ENCODE measurements at regions not wholly inside any gene's neighbourhood (a gene's known extent, or its start where the extent isn't known, plus 50 kb on each side); places are given as distances from the start of the nearest gene placed in this dataset.

- H3K27me3 Mint-ChIP-seq, result no peaks in the 10 kb centered on the region
- H3K9me3 Mint-ChIP-seq, result no peaks in the 10 kb centered on the region
- H3K36me3 ChIP-seq (ENCODE audit: insufficient read depth, low read length), result no peaks in the 10 kb centered on the region
- H3K4me3 ChIP-seq (ENCODE audit: low read length), result no peak overlapping the region
- H3K27me3 ChIP-seq (ENCODE audit: control insufficient read depth in 1 of 2, insufficient read depth in 2 of 2, low read length in 2 of 2), result no peaks in the 10 kb centered on the region
- ChIA-PET CTCF (interaction anchor here (0.6 kb wide), 1 partner anchor 1019 kb away, joined by 3 read pairs; no protein-coding TSS in a partner anchor), POLR2A (no interaction called here)
- H3K4me1 ChIP-seq (ENCODE audit: insufficient read depth, low read length), result no peaks in the 10 kb centered on the region
- no peaks in the 10 kb centered on the region for H3K4me1 Mint-ChIP-seq (ENCODE audit: low read depth)
- ATAC-seq (ENCODE audit: poor library complexity) (no peak), DNase-seq (no peak)
- H3K27ac ChIP-seq (ENCODE audit: low read depth in 1 of 2, low read length in 2 of 2), result no peak overlapping the region
- no peak overlapping the region for H3K4me3 Mint-ChIP-seq
- H3K27ac Mint-ChIP-seq, result no peak overlapping the region
- no peaks in the 10 kb centered on the region for H3K9me3 ChIP-seq (ENCODE audit: control insufficient read depth in 1 of 2, insufficient read depth in 1 of 2, low read length in 2 of 2)
- H3K36me3 Mint-ChIP-seq (ENCODE audit: low read depth), result no peaks in the 10 kb centered on the region
- TF ChIP-seq CTCF (IDR thresholded peaks at IDR 0.05), result no peak
- intact Hi-C loops (cut with DNase I, micrococcal nuclease), result no loop called here
Observed at GRCh38 chr11:104256525-104256924, 92.6 kb upstream of the PDGFD start.

- Histone ChIP-seq H3K4me3 (ENCODE audit: low read length) (no peak overlapping the region), H3K36me3 (ENCODE audit: insufficient read depth, low read length) (no peaks in the 10 kb centered on the region), H3K4me1 (ENCODE audit: insufficient read depth, low read length) (no peaks in the 10 kb centered on the region), H3K27ac (ENCODE audit: low read depth in 1 of 2, low read length in 2 of 2) (no peak overlapping the region), H3K27me3 (ENCODE audit: control insufficient read depth in 1 of 2, insufficient read depth in 2 of 2, low read length in 2 of 2) (no peaks in the 10 kb centered on the region), H3K9me3 (ENCODE audit: control insufficient read depth in 1 of 2, insufficient read depth in 1 of 2, low read length in 2 of 2) (no peaks in the 10 kb centered on the region)
- CTCF ChIA-PET, result no interaction called here
- POLR2A ChIA-PET, result no interaction called here
- H3K27ac Mint-ChIP-seq, result no peak overlapping the region
- H3K4me1 Mint-ChIP-seq (ENCODE audit: low read depth), result no peaks in the 10 kb centered on the region
- no peaks in the 10 kb centered on the region for H3K9me3 Mint-ChIP-seq
- H3K36me3 Mint-ChIP-seq (ENCODE audit: low read depth), result no peaks in the 10 kb centered on the region
- DNase-seq (peak in 4 of 14 experiments; percentile 4 to 16 (median 5)), ATAC-seq (ENCODE audit: poor library complexity) (no peak)
- H3K27me3 Mint-ChIP-seq, result no peaks in the 10 kb centered on the region
- H3K4me3 Mint-ChIP-seq, result no peak overlapping the region
- TF ChIP-seq CTCF (IDR thresholded peaks at IDR 0.05), result no peak
- intact Hi-C loops (cut with DNase I, micrococcal nuclease), result no loop called here
Observed at GRCh38 chr11:104254347-104254746, 90.4 kb upstream of the PDGFD start.

GRCh38 chr11:104246590-104246989 lies 82.6 kb upstream of the PDGFD start:
- Mint-ChIP-seq H3K4me3 (no peak overlapping the region), H3K4me1 (ENCODE audit: low read depth) (no peaks in the 10 kb centered on the region), H3K27ac (no peak overlapping the region), H3K27me3 (no peaks in the 10 kb centered on the region), H3K9me3 (no peaks in the 10 kb centered on the region), H3K36me3 (ENCODE audit: low read depth) (no peaks in the 10 kb centered on the region)
- DNase-seq (no peak), ATAC-seq (ENCODE audit: poor library complexity) (no peak)
- POLR2A ChIA-PET, result no interaction called here
- H3K4me3 ChIP-seq (ENCODE audit: low read length), result no peak overlapping the region
- CTCF ChIA-PET, result no interaction called here
- intact Hi-C loops (cut with DNase I, micrococcal nuclease), result no loop called here
- no peaks in the 10 kb centered on the region for H3K27me3 ChIP-seq (ENCODE audit: control insufficient read depth in 1 of 2, insufficient read depth in 2 of 2, low read length in 2 of 2)
- H3K9me3 ChIP-seq (ENCODE audit: control insufficient read depth in 1 of 2, insufficient read depth in 1 of 2, low read length in 2 of 2), result no peaks in the 10 kb centered on the region
- no peak for TF ChIP-seq CTCF (IDR thresholded peaks at IDR 0.05)
- H3K27ac ChIP-seq (ENCODE audit: low read depth in 1 of 2, low read length in 2 of 2), result no peak overlapping the region
- H3K36me3 ChIP-seq (ENCODE audit: insufficient read depth, low read length), result no peaks in the 10 kb centered on the region
- H3K4me1 ChIP-seq (ENCODE audit: insufficient read depth, low read length), result no peaks in the 10 kb centered on the region

Measured in CD4-positive, alpha-beta T cell (primary cell).